ENCODE measurements at regions not wholly inside any gene's neighbourhood (a gene's known extent, or its start where the extent isn't known, plus 50 kb on each side); places are given as distances from the start of the nearest gene placed in this dataset.

- no peaks in the 10 kb centered on the region for H3K36me3 Mint-ChIP-seq (ENCODE audit: low read depth)
Observed at GRCh38 chr1:30819244-30819571, 61.6 kb upstream of the LAPTM5 start.

GRCh38 chr1:30818568-30819243 lies 61.1 kb upstream of the LAPTM5 start:
- intact Hi-C loops (cut with micrococcal nuclease): no loop called here
- H3K4me1 Mint-ChIP-seq (ENCODE audit: low read depth): peaks cover 10% of the 10 kb centered on the region
- H3K27ac Mint-ChIP-seq: no peak overlapping the region
- no peaks in the 10 kb centered on the region for H3K9me3 Mint-ChIP-seq
- no peak overlapping the region for H3K4me3 Mint-ChIP-seq
- peaks cover 31% of the 10 kb centered on the region for H3K27me3 Mint-ChIP-seq
- H3K36me3 Mint-ChIP-seq (ENCODE audit: low read depth): no peaks in the 10 kb centered on the region

More at GRCh38 chr1:30819244-30819571, 61.6 kb upstream of the LAPTM5 start:
- Mint-ChIP-seq H3K9me3 (no peaks in the 10 kb centered on the region), H3K27ac (no peak overlapping the region), H3K4me1 (ENCODE audit: low read depth) (peaks cover 15% of the 10 kb centered on the region), H3K4me3 (no peak overlapping the region), H3K27me3 (peaks cover 31% of the 10 kb centered on the region)
- intact Hi-C loops (cut with micrococcal nuclease): no loop called here

- Mint-ChIP-seq H3K36me3 (ENCODE audit: low read depth) (no peaks in the 10 kb centered on the region), H3K27me3 (peaks cover 22% of the 10 kb centered on the region), H3K4me3 (no peak overlapping the region), H3K27ac (no peak overlapping the region), H3K4me1 (ENCODE audit: low read depth) (no peaks in the 10 kb centered on the region), H3K9me3 (no peaks in the 10 kb centered on the region)
- intact Hi-C loops (cut with micrococcal nuclease): no loop called here
Observed at GRCh38 chr1:30817548-30817947, 60.0 kb upstream of the LAPTM5 start.

GRCh38 chr1:30817077-30817438 lies 59.5 kb upstream of the LAPTM5 start:
- H3K4me1 Mint-ChIP-seq (ENCODE audit: low read depth): no peaks in the 10 kb centered on the region
- H3K27ac Mint-ChIP-seq: no peak overlapping the region
- H3K9me3 Mint-ChIP-seq: no peaks in the 10 kb centered on the region
- H3K27me3 Mint-ChIP-seq: peaks cover 23% of the 10 kb centered on the region
- no peaks in the 10 kb centered on the region for H3K36me3 Mint-ChIP-seq (ENCODE audit: low read depth)
- intact Hi-C loops (cut with micrococcal nuclease): no loop called here
- H3K4me3 Mint-ChIP-seq: no peak overlapping the region

- no peaks in the 10 kb centered on the region for H3K9me3 Mint-ChIP-seq
- no peaks in the 10 kb centered on the region for H3K4me1 Mint-ChIP-seq (ENCODE audit: low read depth)
- H3K4me3 Mint-ChIP-seq: no peak overlapping the region
- H3K36me3 Mint-ChIP-seq (ENCODE audit: low read depth): no peaks in the 10 kb centered on the region
- peaks cover 20% of the 10 kb centered on the region for H3K27me3 Mint-ChIP-seq
- H3K27ac Mint-ChIP-seq: no peak overlapping the region
- intact Hi-C loops (cut with micrococcal nuclease): no loop called here
Observed at GRCh38 chr1:30816211-30817076, 58.9 kb upstream of the LAPTM5 start.

GRCh38 chr1:30815556-30815955 lies 58.0 kb upstream of the LAPTM5 start:
- intact Hi-C loops (cut with micrococcal nuclease): no loop called here
- peaks cover 19% of the 10 kb centered on the region for H3K27me3 Mint-ChIP-seq

GRCh38 chr1:30814292-30814691 lies 56.7 kb upstream of the LAPTM5 start:
- no peak overlapping the region for H3K4me3 Mint-ChIP-seq
- peaks cover 9% of the 10 kb centered on the region for H3K4me1 Mint-ChIP-seq (ENCODE audit: low read depth)
- no peak overlapping the region for H3K27ac Mint-ChIP-seq
- H3K9me3 Mint-ChIP-seq: no peaks in the 10 kb centered on the region
- intact Hi-C loops (cut with micrococcal nuclease): no loop called here
- H3K27me3 Mint-ChIP-seq: peaks cover 22% of the 10 kb centered on the region
- H3K36me3 Mint-ChIP-seq (ENCODE audit: low read depth): no peaks in the 10 kb centered on the region

More at GRCh38 chr1:30815556-30815955, 58.0 kb upstream of the LAPTM5 start:
- Mint-ChIP-seq H3K9me3 (no peaks in the 10 kb centered on the region), H3K36me3 (ENCODE audit: low read depth) (no peaks in the 10 kb centered on the region), H3K4me1 (ENCODE audit: low read depth) (no peaks in the 10 kb centered on the region), H3K27ac (no peak overlapping the region), H3K4me3 (no peak overlapping the region)

- Mint-ChIP-seq H3K4me3 (no peak overlapping the region), H3K27me3 (peaks cover 42% of the 10 kb centered on the region), H3K9me3 (no peaks in the 10 kb centered on the region), H3K4me1 (ENCODE audit: low read depth) (peaks cover 9% of the 10 kb centered on the region), H3K27ac (no peak overlapping the region), H3K36me3 (ENCODE audit: low read depth) (no peaks in the 10 kb centered on the region)
- intact Hi-C loops (cut with micrococcal nuclease): no loop called here
Observed at GRCh38 chr1:30812076-30812475, 54.5 kb upstream of the LAPTM5 start.

GRCh38 chr1:30811187-30811586 lies 53.6 kb upstream of the LAPTM5 start:
- peaks cover 51% of the 10 kb centered on the region for H3K27me3 Mint-ChIP-seq
- intact Hi-C loops (cut with micrococcal nuclease): no loop called here
- no peaks in the 10 kb centered on the region for H3K9me3 Mint-ChIP-seq
- H3K27ac Mint-ChIP-seq: no peak overlapping the region
- peaks cover 13% of the 10 kb centered on the region for H3K4me1 Mint-ChIP-seq (ENCODE audit: low read depth)
- H3K4me3 Mint-ChIP-seq: no peak overlapping the region
- no peaks in the 10 kb centered on the region for H3K36me3 Mint-ChIP-seq (ENCODE audit: low read depth)

- H3K27me3 Mint-ChIP-seq: peaks cover 58% of the 10 kb centered on the region
Observed at GRCh38 chr1:30810416-30811080, 53.0 kb upstream of the LAPTM5 start.

GRCh38 chr1:30809514-30810263 lies 52.1 kb upstream of the LAPTM5 start:
- no peaks in the 10 kb centered on the region for H3K36me3 Mint-ChIP-seq (ENCODE audit: low read depth)
- H3K9me3 Mint-ChIP-seq: no peaks in the 10 kb centered on the region
- no peak overlapping the region for H3K4me3 Mint-ChIP-seq
- intact Hi-C loops (cut with micrococcal nuclease): loop anchor here (5.0 kb wide), 1 partner anchor 33 kb away; no protein-coding TSS in a partner anchor
- no peak overlapping the region for H3K27ac Mint-ChIP-seq
- peaks cover 28% of the 10 kb centered on the region for H3K4me1 Mint-ChIP-seq (ENCODE audit: low read depth)
- peaks cover 66% of the 10 kb centered on the region for H3K27me3 Mint-ChIP-seq

More at GRCh38 chr1:30810416-30811080, 53.0 kb upstream of the LAPTM5 start:
- H3K36me3 Mint-ChIP-seq (ENCODE audit: low read depth): no peaks in the 10 kb centered on the region
- H3K9me3 Mint-ChIP-seq: no peaks in the 10 kb centered on the region
- no peak overlapping the region for H3K27ac Mint-ChIP-seq
- peaks cover 19% of the 10 kb centered on the region for H3K4me1 Mint-ChIP-seq (ENCODE audit: low read depth)
- H3K4me3 Mint-ChIP-seq: no peak overlapping the region
- intact Hi-C loops (cut with micrococcal nuclease): no loop called here

GRCh38 chr1:30808067-30808662 lies 50.6 kb upstream of the LAPTM5 start:
- H3K9me3 Mint-ChIP-seq: no peaks in the 10 kb centered on the region
- no peaks in the 10 kb centered on the region for H3K36me3 Mint-ChIP-seq (ENCODE audit: low read depth)
- H3K4me1 Mint-ChIP-seq (ENCODE audit: low read depth): peaks cover 30% of the 10 kb centered on the region
- H3K27ac Mint-ChIP-seq: no peak overlapping the region
- intact Hi-C loops (cut with micrococcal nuclease): loop anchor here (5.0 kb wide), 1 partner anchor 34 kb away; no protein-coding TSS in a partner anchor
- H3K27me3 Mint-ChIP-seq: peaks cover 81% of the 10 kb centered on the region
- no peak overlapping the region for H3K4me3 Mint-ChIP-seq

GRCh38 chr1:30807318-30808066 lies 49.9 kb upstream of the LAPTM5 start:
- Mint-ChIP-seq H3K27me3 (peaks cover 85% of the 10 kb centered on the region), H3K9me3 (no peaks in the 10 kb centered on the region), H3K27ac (no peak overlapping the region), H3K36me3 (ENCODE audit: low read depth) (no peaks in the 10 kb centered on the region), H3K4me3 (no peak overlapping the region), H3K4me1 (ENCODE audit: low read depth) (peaks cover 30% of the 10 kb centered on the region)
- intact Hi-C loops (cut with micrococcal nuclease): loop anchor here (5.0 kb wide), 1 partner anchor 35 kb away; no protein-coding TSS in a partner anchor

All from dendritic cell treated with granulocyte-macrophage colony-stimulating factor and Interleukin-4, amounts not matched to agents 40 ng/mL and 50 ng/mL, for 4 days (primary cell).